ENCODE measurements at regions not wholly inside any gene's neighbourhood (a gene's known extent, or its start where the extent isn't known, plus 50 kb on each side); places are given as distances from the start of the nearest gene placed in this dataset.

DNA sequence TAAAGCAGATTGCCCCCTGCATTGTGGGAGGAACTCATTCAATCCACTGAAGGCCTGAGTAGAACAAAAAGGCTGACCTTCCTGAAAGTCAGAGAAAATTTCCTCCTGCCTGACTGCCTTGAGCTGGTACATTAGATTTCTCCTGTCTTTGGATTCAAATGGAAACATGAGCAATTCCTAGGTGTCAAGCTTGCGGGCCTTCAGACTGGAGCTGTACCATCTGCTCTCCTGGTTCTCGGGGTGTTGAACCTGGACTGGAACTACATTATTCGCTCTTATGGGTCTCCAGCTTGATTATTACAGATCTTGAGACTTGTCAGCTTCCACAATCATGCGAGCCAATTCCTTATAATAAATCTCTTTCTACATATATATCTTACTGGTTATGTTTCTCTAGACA, 173.6 kb upstream of the STEAP4 start:
- Histone ChIP-seq H3K27me3 (replicated peaks; ENCODE audit: control insufficient read depth, insufficient read depth, low read length) (no peaks in the 10 kb centered on the region), H3K36me3 (ENCODE audit: control insufficient read depth, insufficient read depth, low read length) (no peaks in the 10 kb centered on the region), H3K9me3 (no peaks in the 10 kb centered on the region), H3K4me1 (no peaks in the 10 kb centered on the region), H3K4me3 (ENCODE audit: low read depth, low read length) (no peak overlapping the region)
- DNase-seq: no peak
- Mint-ChIP-seq H3K27me3 (ENCODE audit: insufficient read depth, unreplicated experiment) (no peaks in the 10 kb centered on the region), H3K36me3 (ENCODE audit: insufficient read depth, unreplicated experiment) (no peaks in the 10 kb centered on the region), H3K4me3 (ENCODE audit: unreplicated experiment) (no peak overlapping the region), H3K9me3 (ENCODE audit: unreplicated experiment) (no peaks in the 10 kb centered on the region), H3K27ac (ENCODE audit: unreplicated experiment) (no peak overlapping the region), H3K4me1 (ENCODE audit: low read depth, unreplicated experiment) (no peaks in the 10 kb centered on the region)
- BruUV-seq (replicated peaks): no TSS peak
- intact Hi-C loops (cut with micrococcal nuclease; ENCODE audit: unreplicated experiment): no loop called here
- CTCF ChIA-PET: no interaction called here
- TF ChIP-seq CTCF (IDR thresholded peaks at IDR 0.05; ENCODE audit: insufficient read depth in 1 of 2, low read depth in 1 of 2, low read length in 1 of 2, severe bottlenecking in 1 of 2, unreplicated experiment in 1 of 2): no peak
- POLR2A ChIA-PET: no interaction called here

GRCh38 chr7:88477976-88478375, 171.3 kb upstream of the STEAP4 start:
- Mint-ChIP-seq H3K4me3 (ENCODE audit: unreplicated experiment) (no peak overlapping the region), H3K27ac (ENCODE audit: unreplicated experiment) (no peak overlapping the region), H3K4me1 (ENCODE audit: low read depth, unreplicated experiment) (no peaks in the 10 kb centered on the region), H3K9me3 (ENCODE audit: unreplicated experiment) (no peaks in the 10 kb centered on the region), H3K27me3 (ENCODE audit: insufficient read depth, unreplicated experiment) (no peaks in the 10 kb centered on the region), H3K36me3 (ENCODE audit: insufficient read depth, unreplicated experiment) (no peaks in the 10 kb centered on the region)
- ChIA-PET POLR2A (no interaction called here), CTCF (no interaction called here)
- no peak for TF ChIP-seq CTCF (IDR thresholded peaks at IDR 0.05; ENCODE audit: insufficient read depth in 1 of 2, low read depth in 1 of 2, low read length in 1 of 2, severe bottlenecking in 1 of 2, unreplicated experiment in 1 of 2)
- Histone ChIP-seq H3K4me3 (ENCODE audit: low read depth, low read length) (no peak overlapping the region), H3K4me1 (no peaks in the 10 kb centered on the region), H3K36me3 (ENCODE audit: control insufficient read depth, insufficient read depth, low read length) (no peaks in the 10 kb centered on the region), H3K9me3 (no peaks in the 10 kb centered on the region), H3K27me3 (replicated peaks; ENCODE audit: control insufficient read depth, insufficient read depth, low read length) (no peaks in the 10 kb centered on the region)
- no TSS peak for BruUV-seq (replicated peaks)
- no peak for DNase-seq
- intact Hi-C loops (cut with micrococcal nuclease; ENCODE audit: unreplicated experiment): no loop called here

DNA sequence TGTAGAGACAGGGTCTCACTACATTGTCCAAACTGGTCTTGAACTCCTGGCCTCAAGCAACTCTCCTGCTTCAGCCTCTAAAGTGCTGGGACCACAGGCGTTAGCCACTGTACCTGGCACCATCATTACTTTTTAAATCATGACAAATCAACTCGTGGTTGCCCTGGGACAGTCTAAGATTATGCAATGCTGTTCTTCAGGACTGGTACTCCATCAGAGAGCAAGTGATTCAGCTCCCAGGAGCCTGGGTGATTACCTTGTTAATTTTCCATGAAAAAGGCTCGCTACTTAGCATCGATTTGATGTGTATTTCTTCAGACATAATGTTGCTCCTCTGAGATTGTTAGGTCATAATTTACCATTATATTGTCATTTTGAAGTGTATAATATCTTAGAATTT, 158.9 kb upstream of the STEAP4 start:
- Mint-ChIP-seq H3K27me3 (ENCODE audit: insufficient read depth, unreplicated experiment) (peaks cover 2% of the 10 kb centered on the region), H3K36me3 (ENCODE audit: insufficient read depth, unreplicated experiment) (no peaks in the 10 kb centered on the region), H3K9me3 (ENCODE audit: unreplicated experiment) (no peaks in the 10 kb centered on the region), H3K4me1 (ENCODE audit: low read depth, unreplicated experiment) (peaks cover 7% of the 10 kb centered on the region), H3K4me3 (ENCODE audit: unreplicated experiment) (no peak overlapping the region), H3K27ac (ENCODE audit: unreplicated experiment) (no peak overlapping the region)
- ChIA-PET CTCF (no interaction called here), POLR2A (no interaction called here)
- no peaks in the 10 kb centered on the region for H3K4me1 ChIP-seq
- no peaks in the 10 kb centered on the region for H3K9me3 ChIP-seq
- no peak overlapping the region for H3K4me3 ChIP-seq (ENCODE audit: low read depth, low read length)
- no peaks in the 10 kb centered on the region for H3K27me3 ChIP-seq (replicated peaks; ENCODE audit: control insufficient read depth, insufficient read depth, low read length)
- no peak for DNase-seq
- no peak for TF ChIP-seq CTCF (IDR thresholded peaks at IDR 0.05; ENCODE audit: insufficient read depth in 1 of 2, low read depth in 1 of 2, low read length in 1 of 2, severe bottlenecking in 1 of 2, unreplicated experiment in 1 of 2)
- intact Hi-C loops (cut with micrococcal nuclease; ENCODE audit: unreplicated experiment): loop anchor here (10.0 kb wide), 1 partner anchor 221 kb away; no protein-coding TSS in a partner anchor
- H3K36me3 ChIP-seq (ENCODE audit: control insufficient read depth, insufficient read depth, low read length): no peaks in the 10 kb centered on the region
- BruUV-seq (replicated peaks): no TSS peak
